DND-41 (cell line): ENCODE measurements at regions not wholly inside any gene's neighbourhood (a gene's known extent, or its start where the extent isn't known, plus 50 kb on each side); places are given as distances from the start of the nearest gene placed in this dataset.

ENCODE experiments used
- EZH2 ChIP-seq: IDR thresholded peaks from 3 replicates; pipeline ENCODE4 v1.6.1; 2012; ENCODE audit warnings: borderline replicate concordance, low read depth, mild to moderate bottlenecking, moderate library complexity, low read length, inconsistent platforms; ENCODE audit not compliant: severe bottlenecking
- TF ChIP-seq, protein P1 (sequence below): IDR thresholded peaks from 2 replicates; pipeline ENCODE4 v1.5.1; 2012; ENCODE audit warnings: borderline replicate concordance, low read length, moderate library complexity, mild to moderate bottlenecking; ENCODE audit not compliant: poor library complexity, severe bottlenecking; ENCODE audit errors: extremely low read depth

DNA sequence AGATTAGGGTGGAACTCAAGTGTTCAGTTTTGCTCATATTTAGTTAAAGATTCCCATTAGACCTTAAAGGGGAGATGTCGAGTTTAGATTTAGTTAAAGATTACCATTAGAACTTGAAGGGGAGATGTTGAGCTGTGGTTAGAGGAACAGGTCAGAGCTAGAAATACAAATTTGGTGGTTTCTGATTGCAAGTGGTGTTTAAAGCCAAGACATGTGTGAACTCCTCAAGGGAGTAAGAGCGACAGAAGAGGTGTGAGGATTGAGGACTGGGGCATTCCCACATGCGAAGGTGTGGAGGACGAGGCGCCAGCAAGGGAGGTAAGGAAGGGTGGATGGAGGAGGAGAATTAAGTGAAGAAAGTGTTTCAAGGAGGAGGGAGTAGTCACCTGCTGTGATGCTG is 168.6 kb downstream of the IER5 start:
- TF ChIP-seq, protein P1, sequence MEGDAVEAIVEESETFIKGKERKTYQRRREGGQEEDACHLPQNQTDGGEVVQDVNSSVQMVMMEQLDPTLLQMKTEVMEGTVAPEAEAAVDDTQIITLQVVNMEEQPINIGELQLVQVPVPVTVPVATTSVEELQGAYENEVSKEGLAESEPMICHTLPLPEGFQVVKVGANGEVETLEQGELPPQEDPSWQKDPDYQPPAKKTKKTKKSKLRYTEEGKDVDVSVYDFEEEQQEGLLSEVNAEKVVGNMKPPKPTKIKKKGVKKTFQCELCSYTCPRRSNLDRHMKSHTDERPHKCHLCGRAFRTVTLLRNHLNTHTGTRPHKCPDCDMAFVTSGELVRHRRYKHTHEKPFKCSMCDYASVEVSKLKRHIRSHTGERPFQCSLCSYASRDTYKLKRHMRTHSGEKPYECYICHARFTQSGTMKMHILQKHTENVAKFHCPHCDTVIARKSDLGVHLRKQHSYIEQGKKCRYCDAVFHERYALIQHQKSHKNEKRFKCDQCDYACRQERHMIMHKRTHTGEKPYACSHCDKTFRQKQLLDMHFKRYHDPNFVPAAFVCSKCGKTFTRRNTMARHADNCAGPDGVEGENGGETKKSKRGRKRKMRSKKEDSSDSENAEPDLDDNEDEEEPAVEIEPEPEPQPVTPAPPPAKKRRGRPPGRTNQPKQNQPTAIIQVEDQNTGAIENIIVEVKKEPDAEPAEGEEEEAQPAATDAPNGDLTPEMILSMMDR = no peak
- TF ChIP-seq EZH2 = no peak
